GM04503 (cell line): ENCODE measurements at regions not wholly inside any gene's neighbourhood (a gene's known extent, or its start where the extent isn't known, plus 50 kb on each side); places are given as distances from the start of the nearest gene placed in this dataset.
A peak's percentile ranks its signal among the peaks of the same experiment; 100 is the strongest.
"Not testable (repeated sequence)": the region's sequence is repeated elsewhere in the genome, so short reads cannot be mapped to it uniquely, and the experiment has no call there.

Experiments used
- DNase-seq: peaks from one replicate; pipeline ENCODE4 v3.0.0-alpha.2; 2012; ENCODE audit warnings: low read depth

GRCh38 chr1:229710746-229711145 is 84.7 kb downstream of the URB2 start:
- no peak for DNase-seq

DNA sequence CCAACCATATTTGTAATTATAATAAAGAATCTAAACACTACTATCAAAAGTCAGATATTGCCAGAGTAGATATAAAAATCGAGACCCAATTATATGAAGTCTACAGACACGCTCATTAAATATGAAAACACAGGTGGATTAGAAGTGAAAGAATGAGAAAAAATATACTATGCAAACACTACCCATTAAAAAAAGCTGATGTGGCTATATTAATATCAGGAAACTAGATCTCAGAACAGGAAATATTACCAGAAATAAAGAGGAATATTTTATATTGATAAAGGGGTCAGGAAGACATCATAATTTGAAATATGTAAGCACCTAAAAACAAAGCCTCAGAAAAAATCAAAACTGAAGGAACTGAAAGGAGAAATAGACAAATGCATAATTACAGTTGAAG is 88.3 kb downstream of the URB2 start:
- DNase-seq: no peak

GRCh38 chr1:229714964-229715603 is 89.0 kb downstream of the URB2 start:
- DNase-seq: no peak

DNA sequence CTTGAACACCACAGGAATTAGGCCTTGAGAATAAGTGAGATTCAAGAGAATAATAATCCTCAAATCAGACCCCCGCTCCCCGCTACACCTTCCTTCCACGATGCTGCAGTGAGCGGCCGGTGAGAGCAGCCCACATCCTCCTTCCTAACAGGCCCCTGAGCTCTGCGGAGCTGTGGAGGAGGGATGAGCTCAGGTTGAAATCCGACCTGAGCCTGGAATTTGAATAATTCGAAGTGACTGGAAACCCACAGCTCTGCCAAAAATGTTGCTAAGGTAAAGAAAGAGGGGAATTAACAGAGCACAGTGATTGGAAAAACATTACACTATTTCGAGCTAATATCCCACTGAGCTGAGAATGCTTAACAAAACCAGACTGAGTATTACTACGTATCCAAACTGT is 90.0 kb downstream of the URB2 start:
- no peak for DNase-seq

DNA sequence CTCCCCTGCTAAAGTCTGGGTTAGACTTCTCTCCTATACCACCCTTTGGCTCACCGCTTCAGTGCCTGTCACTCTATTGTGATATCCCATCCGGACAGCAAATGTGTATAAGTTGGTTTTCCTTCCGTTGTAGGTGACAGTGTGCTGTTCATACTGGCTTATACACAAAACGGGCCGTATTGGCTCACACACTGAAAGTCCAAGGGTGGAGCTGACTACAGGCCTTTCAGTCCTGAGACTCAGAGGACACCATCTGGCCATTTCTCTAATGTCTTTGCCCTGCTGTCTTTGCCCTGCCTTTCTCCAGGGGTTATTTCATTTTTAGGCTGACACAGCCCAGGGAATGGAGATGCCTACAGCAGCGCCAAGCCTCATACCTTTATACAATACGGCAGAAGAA is 90.7 kb downstream of the URB2 start:
- DNase-seq: no peak

DNA sequence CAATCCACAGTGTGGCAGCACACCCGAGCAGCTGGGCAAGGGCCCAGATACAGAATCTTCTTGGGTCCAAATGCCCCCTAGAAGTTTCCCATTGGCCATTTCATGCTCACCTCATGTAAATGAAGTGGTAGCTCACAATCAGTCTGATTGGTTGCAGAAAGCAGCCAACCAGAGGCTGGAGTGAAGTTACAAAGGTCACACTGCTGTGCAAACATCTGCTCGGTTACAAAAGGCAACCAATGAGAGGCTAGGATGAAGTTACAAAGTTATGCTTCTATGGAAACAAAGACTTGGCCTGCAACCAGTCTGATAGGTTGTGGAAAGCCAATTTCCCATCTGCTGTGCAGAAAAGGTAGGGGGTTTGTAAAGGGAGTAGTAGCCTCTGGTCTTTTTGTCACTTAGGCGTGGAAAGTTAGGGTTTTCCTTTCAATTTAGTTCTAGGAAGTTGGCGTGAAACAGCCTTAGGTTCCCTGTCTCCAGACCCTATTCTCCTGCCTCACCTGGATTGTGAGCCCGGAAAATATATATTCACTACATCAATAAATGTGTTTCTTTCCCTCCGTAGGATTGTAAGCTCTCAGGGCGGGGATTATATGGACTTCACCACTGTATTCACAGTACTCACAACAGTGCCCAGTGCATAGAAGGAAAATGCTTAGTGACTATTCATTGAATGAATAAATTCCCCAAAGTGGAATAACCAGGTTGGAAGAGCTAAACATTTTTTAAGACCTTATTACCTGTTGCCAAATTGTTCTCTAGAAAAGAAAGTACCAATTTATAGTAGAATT is 91.9 kb downstream of the URB2 start:
- DNase-seq: no peak

GRCh38 chr1:229726061-229726460 is 100.0 kb downstream of the URB2 start:
- DNase-seq: no peak

GRCh38 chr1:229729916-229730315 is 103.9 kb downstream of the URB2 start:
- no peak for DNase-seq

GRCh38 chr1:229730573-229730972 is 104.5 kb downstream of the URB2 start:
- no peak for DNase-seq

DNA sequence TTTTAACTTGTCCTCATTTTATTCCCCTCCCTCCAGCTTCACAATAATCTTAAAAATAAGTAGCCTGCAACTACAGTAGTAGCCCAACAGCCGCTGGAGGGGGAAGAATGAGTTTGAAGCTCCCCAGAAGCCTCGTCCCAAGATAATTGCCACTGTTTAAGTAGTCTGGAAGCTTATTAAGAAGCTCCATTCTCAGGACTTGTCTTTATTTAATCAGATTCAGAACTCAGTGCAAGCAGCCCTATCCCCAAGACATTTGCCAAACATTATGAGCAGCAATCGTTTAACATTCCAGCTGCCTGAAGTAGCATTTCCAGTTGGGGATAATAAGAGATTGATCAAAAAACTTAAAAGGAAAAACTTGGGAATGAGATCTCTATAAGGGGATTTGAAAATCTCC is 106.0 kb downstream of the URB2 start:
- no peak for DNase-seq

DNA sequence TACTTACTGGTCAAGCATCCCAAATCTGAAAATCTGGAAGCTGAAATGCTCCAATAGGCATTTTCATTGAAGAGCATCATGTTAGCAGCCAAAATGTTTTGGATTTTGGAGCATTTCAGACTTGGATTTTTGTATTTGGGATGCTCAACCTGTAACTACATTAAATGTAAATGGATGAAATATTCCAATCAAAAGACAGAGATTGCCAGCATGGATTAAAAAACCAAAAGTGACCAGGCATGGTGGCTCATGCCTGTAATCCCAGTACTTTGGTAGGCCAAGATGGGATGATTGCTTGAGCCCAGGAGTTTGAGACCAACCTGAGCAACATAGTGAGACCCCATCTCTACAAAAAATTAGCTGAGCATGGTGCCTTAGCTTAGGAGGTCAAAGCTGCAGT is 110.3 kb downstream of the URB2 start:
- DNase-seq: no peak

- not testable (repeated sequence) for DNase-seq
These were observed 116.6 kb downstream of the URB2 start for GRCh38 chr1:229742614-229743013.

- no peak for DNase-seq
These were observed 123.9 kb downstream of the URB2 start for GRCh38 chr1:229749992-229750391.

DNA sequence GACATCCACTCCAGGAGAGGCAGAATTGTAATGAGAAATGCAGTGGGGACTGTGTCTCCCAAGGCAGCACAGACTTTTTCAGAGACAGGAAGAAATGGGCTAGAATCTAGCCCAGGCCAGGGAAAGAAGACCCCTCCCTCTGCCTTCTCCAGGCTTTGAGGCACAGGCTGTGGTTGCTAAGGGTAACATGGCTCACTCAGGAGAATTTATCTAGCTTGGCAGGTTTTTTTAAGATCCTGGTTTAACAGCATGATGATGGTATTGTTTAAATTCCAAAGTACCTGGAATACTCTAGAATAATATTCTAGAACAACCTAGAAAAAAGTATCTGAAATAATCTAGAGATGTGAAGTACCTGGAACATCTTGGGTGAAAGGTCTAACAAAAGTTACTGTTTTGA is 125.6 kb downstream of the URB2 start:
- DNase-seq: no peak

- DNase-seq: no peak
These were observed 126.6 kb downstream of the URB2 start for GRCh38 chr1:229752679-229753078.

GRCh38 chr1:229753764-229754551 is 127.9 kb downstream of the URB2 start:
- no peak for DNase-seq

DNA sequence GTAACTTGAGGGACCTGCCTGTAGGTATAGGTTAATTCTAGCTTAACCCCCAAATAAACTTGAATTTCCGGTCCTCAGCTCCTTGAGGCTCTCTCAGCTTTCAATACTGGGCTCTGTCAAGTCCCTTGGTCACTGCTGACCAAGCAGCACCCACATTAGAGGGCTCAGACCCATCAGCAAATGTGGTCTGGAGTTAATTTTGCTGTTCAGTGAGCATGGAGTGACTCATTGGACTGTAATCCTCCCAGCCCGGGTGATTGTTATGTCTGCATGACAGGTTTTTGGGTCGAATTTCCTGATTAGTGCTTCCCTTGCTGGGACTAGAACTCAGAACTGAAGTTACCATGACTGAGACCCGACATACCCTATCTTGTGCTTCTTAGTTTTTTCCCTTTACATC is 130.6 kb downstream of the URB2 start:
- peak; percentile 53 for DNase-seq

DNA sequence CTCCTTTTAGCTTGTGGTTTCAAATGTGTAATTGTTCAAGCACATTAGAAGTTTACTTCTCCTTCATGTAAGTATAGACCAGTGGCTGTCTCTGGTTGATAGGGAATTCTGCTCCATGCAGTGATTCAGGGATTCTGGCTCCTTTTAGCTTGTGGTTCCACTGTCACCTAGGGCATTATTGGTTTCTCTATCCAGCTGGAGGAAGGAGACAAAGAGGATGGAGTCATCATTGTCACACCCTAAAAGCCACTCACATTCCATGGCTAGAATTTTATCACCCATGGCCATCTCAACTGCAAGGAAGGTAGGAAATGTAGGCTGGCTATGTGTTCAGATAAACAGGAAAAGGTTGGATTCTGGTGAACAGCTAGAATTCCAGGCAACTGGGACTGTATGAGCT is 131.2 kb downstream of the URB2 start:
- DNase-seq: no peak

GRCh38 chr1:229758101-229759036 is 132.3 kb downstream of the URB2 start:
- no peak for DNase-seq

DNA sequence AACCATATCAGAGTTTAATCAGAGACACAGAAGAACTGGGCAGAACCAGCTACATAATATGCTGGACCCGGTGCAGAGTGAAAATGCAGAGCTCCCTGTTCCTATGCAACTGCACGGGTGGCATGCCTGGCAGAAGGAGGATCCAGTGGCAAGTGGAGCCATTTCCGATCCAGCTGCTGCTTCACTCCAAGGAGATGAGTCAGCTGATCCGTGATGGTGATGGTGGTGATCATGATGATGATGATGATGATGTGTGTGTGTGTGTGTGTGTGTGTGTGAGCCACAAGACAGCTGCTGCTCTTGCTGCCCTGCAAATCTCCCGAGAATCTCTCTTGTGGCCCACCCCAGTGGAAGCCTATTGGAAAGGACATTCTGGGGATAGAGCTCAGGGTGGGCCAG is 133.0 kb downstream of the URB2 start:
- no peak for DNase-seq

DNA sequence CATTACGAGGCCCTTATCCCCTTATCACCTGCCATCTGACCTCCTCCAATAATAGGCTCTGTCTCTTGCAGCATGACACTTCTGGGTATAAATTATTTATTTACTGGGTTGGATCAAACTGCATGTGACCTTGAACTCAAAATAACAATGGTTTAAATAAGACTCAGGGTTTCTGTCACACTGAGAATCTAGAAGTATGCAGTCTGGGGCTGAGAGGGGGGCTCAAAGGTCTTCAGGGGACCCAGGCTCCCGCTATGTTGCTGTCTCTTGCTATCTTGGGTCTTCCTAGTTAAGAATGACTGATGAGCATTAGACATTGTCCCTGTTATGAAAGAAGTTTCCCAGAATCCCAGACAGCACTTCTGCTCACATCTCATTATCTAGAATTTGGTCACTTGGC is 133.5 kb downstream of the URB2 start:
- no peak for DNase-seq

DNA sequence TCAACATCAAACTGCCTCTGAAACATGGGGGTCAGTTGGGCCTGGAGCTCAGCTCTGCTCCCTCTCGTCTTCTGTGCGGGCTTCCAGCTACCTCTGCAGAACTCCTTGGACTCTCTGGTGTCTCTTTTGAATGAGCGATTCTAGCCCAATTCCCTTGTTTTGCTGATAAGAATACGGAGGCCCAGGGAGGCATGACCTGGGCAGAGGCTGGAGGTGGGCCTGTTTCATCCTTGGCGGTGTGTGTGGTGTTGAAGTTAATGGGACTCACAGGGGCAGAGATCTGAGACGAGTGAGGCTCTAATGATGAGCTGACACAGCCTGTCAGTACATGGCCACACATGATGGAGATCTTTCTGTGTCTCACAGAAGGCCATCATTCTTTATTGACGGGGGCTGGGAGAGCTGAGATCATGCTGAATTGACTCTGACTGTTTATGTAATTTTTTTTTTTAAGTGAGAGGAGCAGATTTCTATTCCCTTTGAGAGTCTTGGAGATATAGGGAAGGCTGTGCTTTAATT is 134.5 kb downstream of the URB2 start:
- no peak for DNase-seq
